ENCODE measurements at regions not wholly inside any gene's neighbourhood (a gene's known extent, or its start where the extent isn't known, plus 50 kb on each side); places are given as distances from the start of the nearest gene placed in this dataset.
"Not testable (repeated sequence)": the region's sequence is repeated elsewhere in the genome, so short reads cannot be mapped to it uniquely, and the experiment has no call there.

GRCh38 chr1:30374400-30375070, 348.9 kb downstream of the MATN1 start:
- no peak for DNase-seq

- DNase-seq, result no peak
Observed at GRCh38 chr1:30373471-30374399, 349.6 kb downstream of the MATN1 start.

DNA sequence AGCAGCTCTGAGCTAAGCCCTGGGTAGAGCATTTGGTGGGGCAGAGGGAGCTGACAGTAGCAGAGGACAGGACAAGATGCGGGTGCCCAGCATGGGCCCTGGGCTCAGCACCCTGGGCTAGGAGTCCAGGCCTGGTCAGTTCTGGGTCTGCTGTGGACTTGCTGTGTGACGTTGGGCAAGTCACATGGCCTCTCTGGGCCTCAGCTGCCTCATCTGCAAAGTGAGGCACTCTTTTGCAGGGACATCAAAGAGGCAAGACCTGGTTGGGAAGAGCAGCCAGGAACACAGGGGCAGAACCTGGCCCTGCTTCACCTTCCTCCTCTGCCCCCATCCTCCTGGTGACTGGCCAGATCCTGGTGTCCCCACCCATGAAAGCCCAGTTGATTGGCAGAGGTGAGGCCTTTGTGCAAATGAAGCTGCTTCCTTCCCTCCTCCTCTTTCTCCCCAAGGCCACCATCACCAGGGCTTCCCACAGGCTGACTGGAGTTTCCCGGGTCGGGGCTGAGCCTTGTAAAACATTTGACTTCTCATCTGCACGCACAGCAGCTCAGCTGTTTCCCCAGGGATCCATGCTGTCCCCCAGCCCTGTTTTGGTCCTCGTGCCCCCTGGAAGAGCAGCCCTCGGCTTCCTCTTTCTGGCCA, 350.5 kb downstream of the MATN1 start:
- no peak for DNase-seq

DNA sequence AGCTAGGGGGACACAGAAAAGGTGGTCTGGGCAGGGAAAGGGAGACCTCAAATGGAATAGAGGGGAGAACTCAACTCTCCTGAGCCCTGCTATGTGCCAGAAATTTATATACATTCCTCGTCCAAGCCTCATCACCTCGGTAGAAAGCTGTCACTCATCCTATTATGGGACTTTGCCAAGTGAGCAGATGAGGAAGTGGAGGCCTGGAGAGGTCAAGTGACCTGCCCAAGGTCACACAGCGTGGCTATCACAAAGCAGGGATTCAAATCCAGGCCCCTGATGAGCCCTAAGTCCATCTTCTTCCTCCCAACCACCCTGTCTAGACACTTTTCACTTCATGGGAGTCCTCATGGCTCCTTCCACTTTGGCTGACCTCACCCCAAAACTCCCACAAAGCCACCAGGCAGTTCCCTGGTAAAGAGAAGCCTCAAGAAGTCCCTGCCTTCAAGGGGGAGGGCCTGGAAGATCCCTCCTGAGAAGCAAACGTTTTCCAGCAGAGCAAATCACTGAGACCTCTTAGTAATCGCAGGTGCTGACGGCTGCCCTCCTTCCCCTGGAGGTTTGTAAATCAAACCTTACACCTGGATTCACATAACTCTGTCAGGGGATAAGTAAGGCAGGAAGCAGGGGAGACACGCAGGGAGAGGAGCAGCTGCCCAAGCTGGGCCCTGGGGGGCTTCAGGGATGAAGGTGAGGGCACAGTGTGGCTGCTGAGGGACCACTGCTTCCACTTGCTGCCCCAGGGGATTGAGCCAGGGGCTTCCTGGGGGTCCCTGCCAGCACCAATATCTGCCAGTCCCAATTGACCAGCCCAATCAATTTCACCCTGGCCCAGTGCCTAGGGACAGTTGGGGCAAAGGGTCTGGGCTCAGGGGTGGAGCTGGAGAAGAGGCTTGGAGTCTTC, 351.2 kb downstream of the MATN1 start:
- DNase-seq, result no peak

- DNase-seq, result no peak
Observed at GRCh38 chr1:30371179-30371788, 352.1 kb downstream of the MATN1 start.

DNA sequence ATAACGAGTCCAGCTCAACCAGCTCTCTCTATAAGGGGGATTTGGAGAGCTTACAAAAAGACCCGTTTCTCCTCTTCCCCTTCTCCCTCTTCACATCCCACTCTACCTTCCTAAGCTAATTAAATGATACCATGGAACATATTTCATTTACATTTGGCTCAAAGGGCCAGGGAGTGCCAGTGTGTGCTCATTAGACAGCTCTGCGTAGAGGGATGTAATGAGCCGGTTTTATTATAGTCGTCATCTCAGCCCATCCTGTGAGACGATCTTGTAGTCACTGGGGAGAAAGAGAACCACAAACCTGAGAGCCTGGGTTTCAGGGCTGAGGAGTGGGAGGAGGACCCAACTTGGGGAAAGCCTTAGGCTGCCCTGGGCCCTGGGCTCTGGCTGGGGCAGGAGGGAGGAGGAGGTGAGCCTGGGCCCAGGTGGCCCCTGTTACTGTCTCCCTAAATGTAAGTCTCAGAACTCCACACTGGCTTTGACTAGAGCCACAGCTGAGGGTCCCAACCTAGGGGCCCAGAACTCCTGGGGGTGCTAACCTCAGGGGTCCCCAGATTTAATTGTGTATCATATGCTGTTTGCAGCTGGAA, 354.6 kb downstream of the MATN1 start:
- DNase-seq, result no peak

DNA sequence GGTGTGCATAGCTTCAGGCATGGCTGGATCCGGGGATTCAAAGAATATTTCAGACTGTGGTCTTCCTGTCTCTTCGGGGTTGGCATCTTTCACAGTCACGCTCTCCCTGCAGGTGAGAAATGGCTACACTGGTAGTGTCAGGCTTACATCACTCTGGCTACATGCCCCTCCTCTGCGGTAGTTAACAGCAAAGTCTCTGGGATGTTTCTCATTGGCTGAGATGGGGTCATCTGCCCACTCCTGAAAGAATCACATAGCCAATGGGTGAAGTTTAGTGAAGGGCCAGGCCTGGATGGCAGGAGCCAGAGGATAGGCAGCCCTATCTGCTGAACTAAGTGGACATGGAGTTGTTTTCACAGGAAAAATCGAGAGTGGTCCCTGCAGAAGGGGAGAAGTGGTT, 356.5 kb downstream of the MATN1 start:
- DNase-seq, result no peak

- DNase-seq, result no peak
Observed at GRCh38 chr1:30366199-30366598, 357.2 kb downstream of the MATN1 start.

GRCh38 chr1:30365596-30365995, 357.8 kb downstream of the MATN1 start:
- DNase-seq, result no peak

GRCh38 chr1:30363031-30363430, 360.4 kb downstream of the MATN1 start:
- DNase-seq, result no peak

- DNase-seq, result no peak
Observed at GRCh38 chr1:30362603-30362990, 360.8 kb downstream of the MATN1 start.

DNA sequence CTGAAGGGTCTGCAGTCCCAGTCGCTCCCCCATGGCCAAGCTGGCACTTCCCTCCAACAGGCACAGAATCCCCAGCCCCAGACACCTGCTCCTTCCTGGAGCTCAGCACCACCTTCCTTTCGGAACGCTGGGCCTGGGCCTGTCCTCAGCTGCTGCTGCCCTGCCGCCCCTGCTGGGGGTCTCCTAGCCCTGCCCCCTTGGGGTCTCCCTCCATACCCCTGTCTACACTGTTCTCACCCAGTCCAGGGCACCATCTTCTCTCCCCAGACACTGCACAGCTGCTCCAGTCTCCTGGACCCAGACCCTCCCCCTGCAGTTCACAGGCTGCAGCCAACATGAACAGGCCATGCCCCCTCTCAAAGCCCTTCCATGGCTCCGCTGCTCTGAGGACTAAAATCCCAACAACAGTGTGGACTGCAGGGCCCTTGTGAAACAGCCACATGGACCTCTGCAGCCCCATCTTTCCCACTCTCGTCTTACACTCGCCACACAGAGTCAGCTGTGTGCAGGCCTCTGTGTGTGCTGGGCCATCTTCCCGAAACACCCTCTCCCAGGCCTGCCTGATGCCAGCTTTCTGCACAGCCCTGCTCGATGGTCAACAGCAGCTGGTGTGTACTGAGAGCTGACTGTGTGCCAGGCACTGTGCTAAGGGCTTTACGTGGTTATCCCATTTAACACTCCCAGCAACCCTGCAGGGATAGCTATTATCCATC, 361.3 kb downstream of the MATN1 start:
- DNase-seq, result not testable (repeated sequence)

DNA sequence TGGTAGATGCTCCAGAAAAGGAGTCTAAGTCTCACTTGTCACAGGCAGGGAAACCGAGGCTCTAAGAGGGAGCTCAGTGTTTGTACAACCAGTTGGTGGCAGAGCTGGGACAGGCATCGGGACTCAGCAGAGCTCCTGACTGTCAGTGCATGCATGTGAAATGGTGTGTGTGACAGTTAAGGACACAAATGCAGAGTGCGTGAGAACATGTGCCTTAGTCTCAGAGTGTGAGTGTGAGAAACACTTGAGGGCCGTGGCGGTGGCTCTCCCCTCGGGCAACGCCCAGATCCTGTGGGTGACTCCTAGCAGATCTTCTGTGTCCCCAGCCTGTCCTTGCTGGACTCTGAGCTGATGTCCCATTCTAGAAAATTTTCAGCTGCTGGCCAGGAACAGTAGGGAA, 362.6 kb downstream of the MATN1 start:
- DNase-seq, result no peak

- no peak for DNase-seq
Observed at GRCh38 chr1:30360281-30360680, 363.1 kb downstream of the MATN1 start.

GRCh38 chr1:30359539-30360220, 363.7 kb downstream of the MATN1 start:
- DNase-seq, result no peak

GRCh38 chr1:30358500-30358899, 364.9 kb downstream of the MATN1 start:
- no peak for DNase-seq

GRCh38 chr1:30356839-30357238, 366.5 kb downstream of the MATN1 start:
- no peak for DNase-seq

DNA sequence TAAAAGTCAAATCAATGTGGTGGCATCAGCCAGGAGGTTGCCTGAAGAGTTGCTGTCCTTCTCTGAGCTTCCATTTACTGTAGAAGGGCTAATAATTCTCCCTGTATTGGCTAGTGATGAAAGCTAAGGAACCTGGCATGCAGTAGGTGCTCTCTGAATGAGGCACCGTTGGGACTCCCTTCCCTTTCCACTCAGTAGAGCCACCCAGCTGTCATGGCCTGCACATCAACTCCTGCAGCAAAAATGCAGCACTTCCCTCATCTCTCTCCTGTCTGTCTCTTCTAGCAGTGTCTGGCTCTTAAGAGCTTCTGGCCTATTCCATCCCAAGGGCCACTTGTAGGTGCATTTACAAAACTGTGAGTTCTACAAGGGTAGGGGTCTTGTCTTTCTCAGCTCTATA, 369.0 kb downstream of the MATN1 start:
- no peak for DNase-seq

GRCh38 chr1:30353637-30354036, 369.7 kb downstream of the MATN1 start:
- DNase-seq, result no peak

DNA sequence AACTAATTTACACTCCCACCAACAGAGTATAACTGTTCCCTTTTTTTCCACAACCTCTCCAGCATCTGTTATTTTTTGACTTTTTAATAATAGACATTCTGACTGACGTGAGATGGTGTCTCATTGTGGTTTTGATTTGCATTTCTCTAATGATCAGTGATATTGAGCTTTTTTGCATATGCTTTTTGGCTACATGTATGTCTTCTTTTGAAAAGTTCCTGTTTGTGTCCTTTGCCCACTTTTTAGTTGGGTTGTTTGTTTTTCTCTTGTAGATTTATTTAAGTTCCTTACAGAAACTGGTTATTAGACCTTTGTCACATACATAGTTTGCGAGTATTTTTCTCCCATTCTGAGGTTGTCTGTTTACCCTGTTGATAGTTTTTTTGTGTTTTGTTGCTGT, 375.2 kb downstream of the MATN1 start:
- DNase-seq, result no peak

All from NCI-H1048 (cell line).